Spleen (tissue), 11 donors: ENCODE measurements at regions not wholly inside any gene's neighbourhood (a gene's known extent, or its start where the extent isn't known, plus 50 kb on each side); places are given as distances from the start of the nearest gene placed in this dataset.

Experiments used
- DNase-seq: peaks from one replicate; pipeline ENCODE4 v3.0.0-alpha.2; 2020
- H3K27ac ChIP-seq, 8 donors: fragments of 200-600 bp; sonication (generic) in 7 of 8; 1 replicate in 4 of 8; 2 replicates in 4 of 8; pipeline versions ENCODE4 v1.5.0 to v1.8.0; 2016 to 2021; ENCODE audit warnings: inconsistent platforms in 4 of 8, mild to moderate bottlenecking in 4 of 8, moderate library complexity in 1 of 8
- H3K27me3 ChIP-seq, 7 donors: fragments of 200-600 bp; sonication (generic) in 6 of 7; replicated peaks in 1 of 7; 1 replicate in 4 of 7; 2 replicates in 3 of 7; pipeline versions ENCODE4 v1.5.0 to v1.8.0; 2016 to 2021; ENCODE audit warnings: inconsistent platforms in 3 of 7, mild to moderate bottlenecking in 1 of 7
- H3K36me3 ChIP-seq, 6 donors: fragments of 200-600 bp; sonication (generic) in 5 of 6; 1 replicate in 4 of 6; 2 replicates in 2 of 6; pipeline versions ENCODE4 v1.5.0 to v1.8.0; 2016 to 2021; ENCODE audit warnings: inconsistent platforms in 2 of 6
- H3K4me1 ChIP-seq, 6 donors: fragments of 200-600 bp; sonication (generic) in 5 of 6; 1 replicate in 3 of 6; 2 replicates in 3 of 6; pipeline versions ENCODE4 v1.5.0 to v1.8.0; 2016 to 2021; ENCODE audit warnings: inconsistent platforms in 3 of 6
- H3K4me3 ChIP-seq, 8 donors: fragments of 200-600 bp; sonication (generic) in 7 of 8; 1 replicate in 4 of 8; 2 replicates in 4 of 8; pipeline versions ENCODE4 v1.5.0 to v1.8.0; 2016 to 2021; ENCODE audit warnings: inconsistent platforms in 4 of 8, mild to moderate bottlenecking in 4 of 8, moderate library complexity in 2 of 8
- H3K9me3 ChIP-seq, 8 donors: fragments of 200-600 bp; sonication (generic) in 7 of 8; 1 replicate in 4 of 8; 2 replicates in 4 of 8; pipeline versions ENCODE4 v1.5.0 to v1.8.0; 2016 to 2021; ENCODE audit warnings: inconsistent platforms in 4 of 8
- CTCF ChIP-seq, 11 experiments: fragments of 200-600 bp in 7 of 11; fragments of 450-650 bp in 4 of 11; sonication (generic) in 4 of 11; IDR thresholded peaks in 8 of 11; conservative IDR thresholded peaks in 3 of 11; 1 replicate in 7 of 11; 2 replicates in 4 of 11; pipeline versions ENCODE4 v1.4.0 to v1.8.0; 2016 to 2021; ENCODE audit warnings: antibody characterized with exemption in 11 of 11, inconsistent platforms in 4 of 11, mild to moderate bottlenecking in 1 of 11
- POLR2A ChIP-seq, 3 donors: fragments of 450-650 bp; IDR thresholded peaks; one replicate each; pipeline ENCODE4 v1.5.1; 2017; ENCODE audit warnings: antibody characterized with exemption in 3 of 3, mild to moderate bottlenecking in 1 of 3
- POLR2AphosphoS5 ChIP-seq, 3 donors: sonication (generic); formaldehyde crosslinking; IDR thresholded peaks; one replicate each; pipeline ENCODE4 v1.5.1; 2017; ENCODE audit warnings: antibody characterized with exemption in 3 of 3
- WGBS, 5 donors: extraction: QIAGEN DNeasy Blood & Tissue Kit in 3 of 5; methylation state at CpG; one replicate each; pipeline versions ENCODE4 v1.1.5 to v1.1.7; 2013 to 2018; 5-methylcytosine and 5-hydroxymethylcytosine counted together
- intact Hi-C: fragments of 100-400 bp; cut with DNase I; formaldehyde crosslinking; loops from one replicate; pipeline ENCODE4 v1.15.0; 2023; ENCODE audit warnings: low total_unique reads
- donor health status: healthy with polysubstance abuse.
- donor health status: DM: no; HTN: no; CAD: no; lungs with moderate emphysema.
- donor health status: DM: no; HTN: no; CAD: no.
- donor health status: Bipolar disorder and iron deficiency.
- donor health status: healthy.
- donor health status: DM: no; HTN: no; CAD: no.
- donor health status: DM: yes; HTN: yes; CAD: no.

GRCh38 chr2:19203866-19204265, 154.6 kb downstream of the OSR1 start:
- H3K9me3 ChIP-seq, result no peaks in the 10 kb centered on the region
- H3K36me3 ChIP-seq, result no peaks in the 10 kb centered on the region
- no peak for DNase-seq
- H3K27me3 ChIP-seq, result no peaks in the 10 kb centered on the region
- no peak overlapping the region for H3K4me3 ChIP-seq
- H3K27ac ChIP-seq, result no peak overlapping the region
- TF ChIP-seq CTCF (IDR thresholded peaks at IDR 0.05 in 8 of 11, conservative IDR thresholded peaks at IDR 0.05 in 3 of 11), result no peak
- no peak for TF ChIP-seq POLR2A (IDR thresholded peaks at IDR 0.05)
- no peak for TF ChIP-seq POLR2AphosphoS5 (IDR thresholded peaks at IDR 0.05)
- WGBS, 5 donors, result 88 to 96% (median 92%) methylated on average over 5 of the region's 5 CpGs
- intact Hi-C loops, result no loop called here
- H3K4me1 ChIP-seq, result no peaks in the 10 kb centered on the region

- no peak overlapping the region for H3K27ac ChIP-seq
- no peaks in the 10 kb centered on the region for H3K4me1 ChIP-seq
- intact Hi-C loops, result no loop called here
- TF ChIP-seq POLR2A (IDR thresholded peaks at IDR 0.05) (no peak), POLR2AphosphoS5 (IDR thresholded peaks at IDR 0.05) (no peak), CTCF (IDR thresholded peaks at IDR 0.05 in 8 of 11, conservative IDR thresholded peaks at IDR 0.05 in 3 of 11) (no peak)
- H3K4me3 ChIP-seq, result no peak overlapping the region
- no peak for DNase-seq
- WGBS, 5 donors, result 90 to 95% (median 93%) methylated on average over 4 of the region's 4 CpGs
- no peaks in the 10 kb centered on the region for H3K27me3 ChIP-seq
- no peaks in the 10 kb centered on the region for H3K36me3 ChIP-seq
- H3K9me3 ChIP-seq, result peaks cover 0 to 12% (median 6%) of the 10 kb centered on the region in 8 donors
Observed at GRCh38 chr2:19201911-19202462, 156.4 kb downstream of the OSR1 start.

- Histone ChIP-seq H3K4me1 (no peaks in the 10 kb centered on the region), H3K27me3 (no peaks in the 10 kb centered on the region), H3K36me3 (no peaks in the 10 kb centered on the region), H3K4me3 (no peak overlapping the region), H3K9me3 (peaks cover 0 to 21% (median 9%) of the 10 kb centered on the region in 8 donors), H3K27ac (no peak overlapping the region)
- intact Hi-C loops, result no loop called here
- no peak for DNase-seq
- WGBS, 5 donors, result 71 to 91% (median 81%) methylated on average over 1 of the region's 1 CpG
- TF ChIP-seq POLR2AphosphoS5 (IDR thresholded peaks at IDR 0.05) (no peak), CTCF (IDR thresholded peaks at IDR 0.05 in 8 of 11, conservative IDR thresholded peaks at IDR 0.05 in 3 of 11) (no peak)
Observed at GRCh38 chr2:19198381-19198780, 160.0 kb downstream of the OSR1 start.

GRCh38 chr2:19195661-19196060, 162.8 kb downstream of the OSR1 start:
- H3K4me3 ChIP-seq, result no peak overlapping the region
- no peaks in the 10 kb centered on the region for H3K27me3 ChIP-seq
- no peak for TF ChIP-seq POLR2A (IDR thresholded peaks at IDR 0.05)
- TF ChIP-seq CTCF (IDR thresholded peaks at IDR 0.05 in 8 of 11, conservative IDR thresholded peaks at IDR 0.05 in 3 of 11), result no peak
- no peak for TF ChIP-seq POLR2AphosphoS5 (IDR thresholded peaks at IDR 0.05)
- no peaks in the 10 kb centered on the region for H3K36me3 ChIP-seq
- peaks cover 0 to 21% (median 9%) of the 10 kb centered on the region in 8 donors for H3K9me3 ChIP-seq
- 56 to 69% (median 59%) methylated on average over 1 of the region's 1 CpG for WGBS, 5 donors
- no peak overlapping the region for H3K27ac ChIP-seq
- H3K4me1 ChIP-seq, result no peaks in the 10 kb centered on the region
- intact Hi-C loops, result no loop called here
- DNase-seq, result no peak
